K562 (cell line): ENCODE measurements at regions not wholly inside any gene's neighbourhood (a gene's known extent, or its start where the extent isn't known, plus 50 kb on each side); places are given as distances from the start of the nearest gene placed in this dataset.

Experiments used
- CREM ChIP-seq: IDR thresholded peaks from 2 replicates; pipeline ENCODE4 v1.6.1; 2014; ENCODE audit warnings: antibody characterized with exemption, low read depth
- ELF2 ChIP-seq: fragments of 250-450 bp; sonication (Bioruptor Pico); IDR thresholded peaks from 2 replicates; pipeline ENCODE4 v1.5.0; 2021; ENCODE audit warnings: mild to moderate bottlenecking
- ETV5 ChIP-seq: sonication (generic); formaldehyde crosslinking; IDR thresholded peaks from 2 replicates; pipeline ENCODE4 v1.4.0; 2020; ENCODE audit warnings: low read depth, mild to moderate bottlenecking, missing genetic modification reagents
- KDM2B ChIP-seq: fragments of 250-450 bp; sonication (Bioruptor Pico); IDR thresholded peaks from 2 replicates; pipeline ENCODE4 v1.8.0; 2021; ENCODE audit warnings: mild to moderate bottlenecking, moderate library complexity
- MITF ChIP-seq: IDR thresholded peaks from 2 replicates; pipeline ENCODE4 v1.6.1; 2014; ENCODE audit warnings: antibody characterized with exemption
- NKRF ChIP-seq: fragments of 450-650 bp; IDR thresholded peaks from 2 replicates; pipeline ENCODE4 v1.6.1; 2016; ENCODE audit warnings: borderline replicate concordance
- RCOR1 ChIP-seq, 2 experiments: IDR thresholded peaks; 2 replicates each; pipeline ENCODE4 v1.6.1; 2012; ENCODE audit warnings: low read depth in 2 of 2, low read length in 2 of 2, borderline replicate concordance in 1 of 2, improper control_type of control experiment in 1 of 2
- TCF7 ChIP-seq: sonication (generic); IDR thresholded peaks from 2 replicates; pipeline ENCODE4 v1.6.1; 2016; ENCODE audit warnings: antibody characterized with exemption, borderline replicate concordance
- ZBTB34 ChIP-seq: fragments of 250-450 bp; sonication (Bioruptor Pico); IDR thresholded peaks from 2 replicates; pipeline ENCODE4 v1.8.0; 2021; ENCODE audit warnings: mild to moderate bottlenecking, moderate library complexity
- ZNF224 ChIP-seq: sonication (generic); formaldehyde crosslinking; IDR thresholded peaks from 2 replicates; pipeline ENCODE4 v1.8.0; 2022; ENCODE audit warnings: mild to moderate bottlenecking, missing genetic modification reagents
- ZNF239 ChIP-seq: fragments of 250-450 bp; sonication (Bioruptor Pico); IDR thresholded peaks from 2 replicates; pipeline ENCODE4 v1.4.0; 2020; ENCODE audit warnings: mild to moderate bottlenecking

GRCh38 chr1:99369154-99369553 is 104.9 kb downstream of the PLPPR4 start (continued):
- TF ChIP-seq NKRF (no peak), ZBTB34 (CRISPR knock-in tag) (no peak), ZNF239 (CRISPR knock-in tag) (no peak), TCF7 (no peak), ZNF224 (CRISPR knock-in tag) (no peak), KDM2B (CRISPR knock-in tag) (no peak), MITF (no peak), CREM (no peak), ETV5 (CRISPR knock-in tag) (no peak), ELF2 (CRISPR knock-in tag) (no peak), RCOR1 (IDR thresholded peaks at IDR 0.05; ENCODE audit: borderline replicate concordance in 1 of 2, low read depth in 2 of 2, low read length in 2 of 2) (no peak)
